GM12864 (cell line): ENCODE measurements at regions not wholly inside any gene's neighbourhood (a gene's known extent, or its start where the extent isn't known, plus 50 kb on each side); places are given as distances from the start of the nearest gene placed in this dataset.
"Not testable (repeated sequence)": the region's sequence is repeated elsewhere in the genome, so short reads cannot be mapped to it uniquely, and the experiment has no call there.

Experiments used
- DNase-seq: peaks from one replicate; pipeline ENCODE4 v3.0.0-alpha.2; 2011; ENCODE audit warnings: low read depth
- H3K4me3 ChIP-seq: 2 replicates; pipeline ENCODE4 v1.5.1; 2011; ENCODE audit warnings: mild to moderate bottlenecking, low read depth, low read length, control low read depth
- CTCF ChIP-seq: IDR thresholded peaks from 2 replicates; pipeline ENCODE4 v1.5.1; 2011; ENCODE audit warnings: low read depth, mild to moderate bottlenecking, moderate library complexity, low read length, control low read depth, inconsistent platforms; ENCODE audit errors: missing control alignments

GRCh38 chr5:13211064-13211463 lies 733.4 kb downstream of the DNAH5 start:
- H3K4me3 ChIP-seq, result no peak overlapping the region
- DNase-seq, result no peak
- no peak for TF ChIP-seq CTCF

GRCh38 chr5:13207112-13207511 lies 737.4 kb downstream of the DNAH5 start:
- no peak for DNase-seq
- no peak overlapping the region for H3K4me3 ChIP-seq
- no peak for TF ChIP-seq CTCF

GRCh38 chr5:13201022-13201421 lies 743.5 kb downstream of the DNAH5 start:
- no peak for TF ChIP-seq CTCF
- no peak for DNase-seq
- H3K4me3 ChIP-seq, result no peak overlapping the region

GRCh38 chr5:13198226-13198625 lies 746.3 kb downstream of the DNAH5 start:
- not testable (repeated sequence) for DNase-seq, H3K4me3 ChIP-seq

- no peak for TF ChIP-seq CTCF
- H3K4me3 ChIP-seq, result no peak overlapping the region
- DNase-seq, result no peak
Observed at GRCh38 chr5:13189532-13189931, 755.0 kb downstream of the DNAH5 start.

GRCh38 chr5:13188371-13188770 lies 756.1 kb downstream of the DNAH5 start:
- H3K4me3 ChIP-seq, result no peak overlapping the region

GRCh38 chr5:13187186-13187585 lies 757.3 kb downstream of the DNAH5 start:
- H3K4me3 ChIP-seq, result no peak overlapping the region
- DNase-seq, result no peak
- TF ChIP-seq CTCF, result no peak

More at GRCh38 chr5:13188371-13188770, 756.1 kb downstream of the DNAH5 start:
- DNase-seq, result no peak
- no peak for TF ChIP-seq CTCF

GRCh38 chr5:13186177-13186576 lies 758.3 kb downstream of the DNAH5 start:
- no peak for TF ChIP-seq CTCF
- no peak overlapping the region for H3K4me3 ChIP-seq
- DNase-seq, result no peak
